ENCODE measurements at regions not wholly inside any gene's neighbourhood (a gene's known extent, or its start where the extent isn't known, plus 50 kb on each side); places are given as distances from the start of the nearest gene placed in this dataset.

DNA sequence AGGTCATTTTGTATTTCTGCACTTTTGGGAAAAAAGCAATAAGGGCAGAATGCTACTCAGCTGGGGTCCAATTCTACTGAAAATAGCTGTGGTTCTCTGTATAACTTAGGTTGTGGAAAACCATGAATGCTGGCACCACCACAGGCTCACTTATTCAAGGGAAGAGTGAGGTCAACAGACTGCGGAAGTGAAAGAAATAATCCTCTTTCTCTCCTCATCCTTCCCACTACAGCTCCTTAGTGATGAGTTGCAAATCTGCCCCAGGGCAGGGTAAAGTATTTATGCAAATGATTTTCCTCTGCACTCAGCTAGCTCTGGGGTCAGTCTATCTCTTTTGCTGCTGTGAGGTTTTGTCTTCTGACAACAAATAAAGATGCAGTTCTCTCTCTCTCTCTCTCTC lies 74.1 kb upstream of the PTPRZ1 start:
- no peaks in the 10 kb centered on the region for H3K79me2 ChIP-seq (ENCODE audit: insufficient read depth)
- H3K36me3 ChIP-seq (replicated peaks in 1 of 2; ENCODE audit: control insufficient read depth in 1 of 2, insufficient read depth in 2 of 2, low read length in 1 of 2), result no peaks in the 10 kb centered on the region
- no peaks in the 10 kb centered on the region for H3K9me2 ChIP-seq
- H3K4me1 ChIP-seq (ENCODE audit: control insufficient read depth in 1 of 2, insufficient read depth in 2 of 2, low read depth in 1 of 2, low read length in 1 of 2), result no peaks in the 10 kb centered on the region
- no peaks in the 10 kb centered on the region for H4K20me1 ChIP-seq (ENCODE audit: insufficient read depth)
- no peak for DNase-seq
- H3K4me2 ChIP-seq, result no peak overlapping the region
- H3K4me3 ChIP-seq (ENCODE audit: low read depth in 2 of 2, low read length in 1 of 2), result no peak overlapping the region
- POLR2A ChIA-PET, result no interaction called here
- no peak overlapping the region for H3K9ac ChIP-seq
- 33% methylated on average over 1 of the region's 1 CpG for WGBS (ENCODE audit: low lambda C conversion rate)
- H3K9me3 ChIP-seq, result no peaks in the 10 kb centered on the region
- no peaks in the 10 kb centered on the region for H3K27me3 ChIP-seq (ENCODE audit: insufficient read depth)
- CTCF ChIA-PET, result no interaction called here
- TF ChIP-seq SIN3A (IDR thresholded peaks at IDR 0.05; ENCODE audit: borderline replicate concordance, low read depth, low read length) (no peak), RFX5 (IDR thresholded peaks at IDR 0.05; ENCODE audit: low read length) (no peak), GABPA (IDR thresholded peaks at IDR 0.05; ENCODE audit: low read depth) (no peak), JUND (IDR thresholded peaks at IDR 0.05) (no peak), NFIC (IDR thresholded peaks at IDR 0.05; ENCODE audit: borderline replicate concordance) (no peak), POLR2AphosphoS5 (IDR thresholded peaks at IDR 0.05; ENCODE audit: low read depth, low read length) (no peak), RCOR1 (IDR thresholded peaks at IDR 0.05; ENCODE audit: low read length) (no peak), TEAD4 (IDR thresholded peaks at IDR 0.05; ENCODE audit: borderline replicate concordance, insufficient read depth) (no peak), EP300 (IDR thresholded peaks at IDR 0.05; ENCODE audit: borderline replicate concordance in 1 of 2, low read depth in 1 of 2, low read length in 1 of 2) (no peak), GATA2 (CRISPR knock-in tag; IDR thresholded peaks at IDR 0.05) (no peak), RXRA (IDR thresholded peaks at IDR 0.05; ENCODE audit: borderline replicate concordance, low read depth) (no peak)
- TF ChIP-seq, protein P1, sequence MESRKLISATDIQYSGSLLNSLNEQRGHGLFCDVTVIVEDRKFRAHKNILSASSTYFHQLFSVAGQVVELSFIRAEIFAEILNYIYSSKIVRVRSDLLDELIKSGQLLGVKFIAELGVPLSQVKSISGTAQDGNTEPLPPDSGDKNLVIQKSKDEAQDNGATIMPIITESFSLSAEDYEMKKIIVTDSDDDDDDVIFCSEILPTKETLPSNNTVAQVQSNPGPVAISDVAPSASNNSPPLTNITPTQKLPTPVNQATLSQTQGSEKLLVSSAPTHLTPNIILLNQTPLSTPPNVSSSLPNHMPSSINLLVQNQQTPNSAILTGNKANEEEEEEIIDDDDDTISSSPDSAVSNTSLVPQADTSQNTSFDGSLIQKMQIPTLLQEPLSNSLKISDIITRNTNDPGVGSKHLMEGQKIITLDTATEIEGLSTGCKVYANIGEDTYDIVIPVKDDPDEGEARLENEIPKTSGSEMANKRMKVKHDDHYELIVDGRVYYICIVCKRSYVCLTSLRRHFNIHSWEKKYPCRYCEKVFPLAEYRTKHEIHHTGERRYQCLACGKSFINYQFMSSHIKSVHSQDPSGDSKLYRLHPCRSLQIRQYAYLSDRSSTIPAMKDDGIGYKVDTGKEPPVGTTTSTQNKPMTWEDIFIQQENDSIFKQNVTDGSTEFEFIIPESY (IDR thresholded peaks at IDR 0.05; ENCODE audit: borderline replicate concordance, low read depth), result no peak
- TF ChIP-seq, protein P2, sequence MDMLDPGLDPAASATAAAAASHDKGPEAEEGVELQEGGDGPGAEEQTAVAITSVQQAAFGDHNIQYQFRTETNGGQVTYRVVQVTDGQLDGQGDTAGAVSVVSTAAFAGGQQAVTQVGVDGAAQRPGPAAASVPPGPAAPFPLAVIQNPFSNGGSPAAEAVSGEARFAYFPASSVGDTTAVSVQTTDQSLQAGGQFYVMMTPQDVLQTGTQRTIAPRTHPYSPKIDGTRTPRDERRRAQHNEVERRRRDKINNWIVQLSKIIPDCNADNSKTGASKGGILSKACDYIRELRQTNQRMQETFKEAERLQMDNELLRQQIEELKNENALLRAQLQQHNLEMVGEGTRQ (IDR thresholded peaks at IDR 0.05; ENCODE audit: borderline replicate concordance, low read depth, low read length), result no peak
- no peaks in the 10 kb centered on the region for H3F3A ChIP-seq (replicated peaks; ENCODE audit: insufficient read depth)
- no peak overlapping the region for H2AFZ ChIP-seq (ENCODE audit: low read depth)
- H3K27ac ChIP-seq (ENCODE audit: low read depth in 2 of 2, low read length in 1 of 2), result no peak overlapping the region

DNA sequence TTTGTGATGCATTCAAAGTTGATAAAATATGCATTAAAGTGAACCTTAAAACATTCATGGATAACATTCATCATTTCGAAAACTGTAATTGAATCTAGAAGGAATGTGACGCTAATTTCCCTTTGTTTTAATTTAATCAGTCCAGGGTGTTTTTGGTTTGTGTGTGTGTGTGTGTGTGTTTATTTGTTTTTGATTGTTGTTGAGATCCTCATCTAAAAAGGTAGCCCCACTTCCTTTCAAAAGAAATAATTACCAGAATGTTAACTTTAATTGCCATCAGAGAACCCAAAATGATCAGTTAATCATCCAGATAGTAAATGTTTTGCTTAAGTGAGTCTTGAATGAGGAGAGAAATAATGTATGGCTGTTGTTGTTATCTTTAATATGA lies 74.5 kb upstream of the PTPRZ1 start:
- no peaks in the 10 kb centered on the region for H3K79me2 ChIP-seq (ENCODE audit: insufficient read depth)
- POLR2A ChIA-PET, result no interaction called here
- no peak for TF ChIP-seq SIN3A (IDR thresholded peaks at IDR 0.05; ENCODE audit: borderline replicate concordance, low read depth, low read length)
- TF ChIP-seq, protein P3, sequence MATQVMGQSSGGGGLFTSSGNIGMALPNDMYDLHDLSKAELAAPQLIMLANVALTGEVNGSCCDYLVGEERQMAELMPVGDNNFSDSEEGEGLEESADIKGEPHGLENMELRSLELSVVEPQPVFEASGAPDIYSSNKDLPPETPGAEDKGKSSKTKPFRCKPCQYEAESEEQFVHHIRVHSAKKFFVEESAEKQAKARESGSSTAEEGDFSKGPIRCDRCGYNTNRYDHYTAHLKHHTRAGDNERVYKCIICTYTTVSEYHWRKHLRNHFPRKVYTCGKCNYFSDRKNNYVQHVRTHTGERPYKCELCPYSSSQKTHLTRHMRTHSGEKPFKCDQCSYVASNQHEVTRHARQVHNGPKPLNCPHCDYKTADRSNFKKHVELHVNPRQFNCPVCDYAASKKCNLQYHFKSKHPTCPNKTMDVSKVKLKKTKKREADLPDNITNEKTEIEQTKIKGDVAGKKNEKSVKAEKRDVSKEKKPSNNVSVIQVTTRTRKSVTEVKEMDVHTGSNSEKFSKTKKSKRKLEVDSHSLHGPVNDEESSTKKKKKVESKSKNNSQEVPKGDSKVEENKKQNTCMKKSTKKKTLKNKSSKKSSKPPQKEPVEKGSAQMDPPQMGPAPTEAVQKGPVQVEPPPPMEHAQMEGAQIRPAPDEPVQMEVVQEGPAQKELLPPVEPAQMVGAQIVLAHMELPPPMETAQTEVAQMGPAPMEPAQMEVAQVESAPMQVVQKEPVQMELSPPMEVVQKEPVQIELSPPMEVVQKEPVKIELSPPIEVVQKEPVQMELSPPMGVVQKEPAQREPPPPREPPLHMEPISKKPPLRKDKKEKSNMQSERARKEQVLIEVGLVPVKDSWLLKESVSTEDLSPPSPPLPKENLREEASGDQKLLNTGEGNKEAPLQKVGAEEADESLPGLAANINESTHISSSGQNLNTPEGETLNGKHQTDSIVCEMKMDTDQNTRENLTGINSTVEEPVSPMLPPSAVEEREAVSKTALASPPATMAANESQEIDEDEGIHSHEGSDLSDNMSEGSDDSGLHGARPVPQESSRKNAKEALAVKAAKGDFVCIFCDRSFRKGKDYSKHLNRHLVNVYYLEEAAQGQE (IDR thresholded peaks at IDR 0.05; ENCODE audit: low read depth, low read length), result no peak
- no peak for TF ChIP-seq FOXJ3 (CRISPR knock-in tag; IDR thresholded peaks at IDR 0.05)
- TF ChIP-seq GABPA (IDR thresholded peaks at IDR 0.05; ENCODE audit: low read depth), result no peak
- TF ChIP-seq TCF12 (IDR thresholded peaks at IDR 0.05), result no peak
- TF ChIP-seq, protein P4, sequence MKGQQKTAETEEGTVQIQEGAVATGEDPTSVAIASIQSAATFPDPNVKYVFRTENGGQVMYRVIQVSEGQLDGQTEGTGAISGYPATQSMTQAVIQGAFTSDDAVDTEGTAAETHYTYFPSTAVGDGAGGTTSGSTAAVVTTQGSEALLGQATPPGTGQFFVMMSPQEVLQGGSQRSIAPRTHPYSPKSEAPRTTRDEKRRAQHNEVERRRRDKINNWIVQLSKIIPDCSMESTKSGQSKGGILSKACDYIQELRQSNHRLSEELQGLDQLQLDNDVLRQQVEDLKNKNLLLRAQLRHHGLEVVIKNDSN (IDR thresholded peaks at IDR 0.05; ENCODE audit: borderline replicate concordance, low read depth), result no peak
- TF ChIP-seq, protein P2 (IDR thresholded peaks at IDR 0.05; ENCODE audit: borderline replicate concordance, low read depth, low read length), result no peak
- TF ChIP-seq RAD21 (IDR thresholded peaks at IDR 0.05; ENCODE audit: low read length), result no peak
- H4K20me1 ChIP-seq (ENCODE audit: insufficient read depth), result no peaks in the 10 kb centered on the region
- CTCF ChIA-PET, result no interaction called here
- no peak overlapping the region for H2AFZ ChIP-seq (ENCODE audit: low read depth)
- H3K27me3 ChIP-seq (ENCODE audit: insufficient read depth), result no peaks in the 10 kb centered on the region
- no peaks in the 10 kb centered on the region for H3K36me3 ChIP-seq (replicated peaks in 1 of 2; ENCODE audit: control insufficient read depth in 1 of 2, insufficient read depth in 2 of 2, low read length in 1 of 2)
- H3F3A ChIP-seq (replicated peaks; ENCODE audit: insufficient read depth), result no peaks in the 10 kb centered on the region
- no peak for DNase-seq
- no peak overlapping the region for H3K9ac ChIP-seq
- H3K4me2 ChIP-seq, result no peak overlapping the region
- no peaks in the 10 kb centered on the region for H3K9me2 ChIP-seq
- no peak overlapping the region for H3K4me3 ChIP-seq (ENCODE audit: low read depth in 2 of 2, low read length in 1 of 2)
- WGBS (ENCODE audit: low lambda C conversion rate), result 3% methylated on average over 2 of the region's 2 CpGs
- no peaks in the 10 kb centered on the region for H3K4me1 ChIP-seq (ENCODE audit: control insufficient read depth in 1 of 2, insufficient read depth in 2 of 2, low read depth in 1 of 2, low read length in 1 of 2)
- no peak overlapping the region for H3K27ac ChIP-seq (ENCODE audit: low read depth in 2 of 2, low read length in 1 of 2)
- no peaks in the 10 kb centered on the region for H3K9me3 ChIP-seq

Data from SK-N-SH (cell line).